Peyer's patch (tissue), 4 donors: ENCODE measurements at regions not wholly inside any gene's neighbourhood (a gene's known extent, or its start where the extent isn't known, plus 50 kb on each side); places are given as distances from the start of the nearest gene placed in this dataset.

ENCODE experiments used
- DNase-seq, 3 donors: peaks; one replicate each; pipeline ENCODE4 v3.0.0-alpha.2; 2017 to 2019
- H3K27ac ChIP-seq, 4 donors: fragments of 200-600 bp; sonication (generic); one replicate each; pipeline ENCODE4 v1.5.1; 2016 to 2019
- H3K27me3 ChIP-seq, 2 donors: fragments of 200-600 bp; sonication (generic); one replicate each; pipeline ENCODE4 v1.5.1; 2019
- H3K36me3 ChIP-seq, 3 donors: fragments of 200-600 bp; sonication (generic); one replicate each; pipeline ENCODE4 v1.5.1; 2016 to 2019
- H3K4me1 ChIP-seq, 4 donors: fragments of 200-600 bp; sonication (generic); one replicate each; pipeline ENCODE4 v1.5.1; 2016 to 2019
- H3K4me3 ChIP-seq, 4 donors: fragments of 200-600 bp; sonication (generic); 1 replicate in 3 of 4; 2 replicates in 1 of 4; pipeline ENCODE4 v1.5.1; 2016 to 2019; ENCODE audit warnings: mild to moderate bottlenecking in 1 of 4
- H3K9me3 ChIP-seq, 4 donors: fragments of 200-600 bp; sonication (generic); one replicate each; pipeline ENCODE4 v1.5.1; 2016 to 2019; ENCODE audit warnings: mild to moderate bottlenecking in 1 of 4
- CTCF ChIP-seq, 6 experiments: fragments of 450-650 bp in 4 of 6; fragments of 200-600 bp in 2 of 6; sonication (generic) in 1 of 6; IDR thresholded peaks; one replicate each; pipeline ENCODE4 v1.5.1; 2017 to 2019; ENCODE audit warnings: antibody characterized with exemption in 6 of 6, mild to moderate bottlenecking in 3 of 6, moderate library complexity in 1 of 6
- POLR2A ChIP-seq, 2 donors: fragments of 450-650 bp; IDR thresholded peaks; one replicate each; pipeline ENCODE4 v1.5.1; 2017; ENCODE audit warnings: antibody characterized with exemption in 2 of 2, mild to moderate bottlenecking in 2 of 2, moderate library complexity in 2 of 2

- H3K4me3 ChIP-seq, result no peak overlapping the region
- no peak for TF ChIP-seq CTCF (IDR thresholded peaks at IDR 0.05)
- no peak for TF ChIP-seq POLR2A (IDR thresholded peaks at IDR 0.05)
- H3K36me3 ChIP-seq, result no peaks in the 10 kb centered on the region
- no peaks in the 10 kb centered on the region for H3K4me1 ChIP-seq
- no peaks in the 10 kb centered on the region for H3K27me3 ChIP-seq
- DNase-seq, result no peak
- H3K9me3 ChIP-seq, result no peaks in the 10 kb centered on the region
- H3K27ac ChIP-seq, result no peak overlapping the region
These were observed 367.1 kb downstream of the CDK5RAP2 start for GRCh38 chr9:120212853-120213200.

GRCh38 chr9:120212153-120212852, 367.7 kb downstream of the CDK5RAP2 start:
- Histone ChIP-seq H3K27me3 (no peaks in the 10 kb centered on the region), H3K9me3 (no peaks in the 10 kb centered on the region), H3K27ac (no peak overlapping the region), H3K4me3 (no peak overlapping the region), H3K4me1 (no peaks in the 10 kb centered on the region), H3K36me3 (no peaks in the 10 kb centered on the region)
- TF ChIP-seq POLR2A (IDR thresholded peaks at IDR 0.05) (no peak), CTCF (IDR thresholded peaks at IDR 0.05) (no peak)
- no peak for DNase-seq

GRCh38 chr9:120210274-120210673, 369.7 kb downstream of the CDK5RAP2 start:
- no peak for DNase-seq
- Histone ChIP-seq H3K36me3 (no peaks in the 10 kb centered on the region), H3K4me1 (no peaks in the 10 kb centered on the region), H3K9me3 (no peaks in the 10 kb centered on the region), H3K4me3 (no peak overlapping the region), H3K27me3 (no peaks in the 10 kb centered on the region), H3K27ac (no peak overlapping the region)
- no peak for TF ChIP-seq CTCF (IDR thresholded peaks at IDR 0.05)
- TF ChIP-seq POLR2A (IDR thresholded peaks at IDR 0.05), result no peak

- DNase-seq, result no peak
- Histone ChIP-seq H3K4me3 (no peak overlapping the region), H3K27ac (no peak overlapping the region), H3K4me1 (no peaks in the 10 kb centered on the region), H3K27me3 (no peaks in the 10 kb centered on the region), H3K9me3 (no peaks in the 10 kb centered on the region), H3K36me3 (no peaks in the 10 kb centered on the region)
- TF ChIP-seq CTCF (IDR thresholded peaks at IDR 0.05) (no peak), POLR2A (IDR thresholded peaks at IDR 0.05) (no peak)
These were observed 376.9 kb downstream of the CDK5RAP2 start for GRCh38 chr9:120202856-120203654.

GRCh38 chr9:120198027-120198426, 381.9 kb downstream of the CDK5RAP2 start:
- no peaks in the 10 kb centered on the region for H3K36me3 ChIP-seq
- TF ChIP-seq CTCF (IDR thresholded peaks at IDR 0.05) (no peak), POLR2A (IDR thresholded peaks at IDR 0.05) (no peak)
- H3K27ac ChIP-seq, result no peak overlapping the region
- H3K27me3 ChIP-seq, result no peaks in the 10 kb centered on the region
- no peak overlapping the region for H3K4me3 ChIP-seq
- DNase-seq, result no peak
- no peaks in the 10 kb centered on the region for H3K9me3 ChIP-seq
- H3K4me1 ChIP-seq, result no peaks in the 10 kb centered on the region
